Mammary epithelial cell (primary cell): ENCODE measurements at regions not wholly inside any gene's neighbourhood (a gene's known extent, or its start where the extent isn't known, plus 50 kb on each side); places are given as distances from the start of the nearest gene placed in this dataset.

Source experiments
- CTCF ChIP-seq, 2 donors: IDR thresholded peaks in 1 of 2; conservative IDR thresholded peaks in 1 of 2; 2 replicates each; pipeline ENCODE4 v1.5.1; 2011 to 2012; ENCODE audit warnings: inconsistent platforms in 2 of 2, low read length in 2 of 2, mild to moderate bottlenecking in 2 of 2, control low read depth in 1 of 2, low read depth in 1 of 2; ENCODE audit not compliant: insufficient read depth in 1 of 2; ENCODE audit errors: extremely low read depth in 1 of 2
- EZH2 ChIP-seq: IDR thresholded peaks from 2 replicates; pipeline ENCODE4 v1.6.1; 2012; ENCODE audit warnings: low read length, inconsistent platforms, borderline replicate concordance

GRCh38 chr4:181989071-181989470 lies 254.1 kb upstream of the TENM3 start:
- TF ChIP-seq EZH2 (no peak), CTCF (conservative IDR thresholded peaks at IDR 0.05 in 1 of 2, IDR thresholded peaks at IDR 0.05 in 1 of 2; ENCODE audit: extremely low read depth in 1 of 2, insufficient read depth in 1 of 2, low read depth in 1 of 2, low read length in 2 of 2) (no peak)
